A549 (cell line): ENCODE measurements at regions not wholly inside any gene's neighbourhood (a gene's known extent, or its start where the extent isn't known, plus 50 kb on each side); places are given as distances from the start of the nearest gene placed in this dataset.
A peak's percentile ranks its signal among the peaks of the same experiment; 100 is the strongest.

Experiments used
- ATAC-seq, 2 experiments: fragments of 200-7000 bp in 1 of 2; fragments of >200 bp in 1 of 2; cut with Nextera tagmentation in 1 of 2; cut with Tn5 transposase in 1 of 2; 3 replicates each; pipeline versions ENCODE4 v1.8.0 to v1.9.1; 2018 to 2020; ENCODE audit warnings: mild to moderate bottlenecking in 1 of 2, moderate library complexity in 1 of 2
- CTCF ChIA-PET: fragments of 300-600 bp; sonication (Branson Sonifier 250); formaldehyde crosslinking; extraction: SDS; loops from one replicate; lab custom pipeline; 2021; ENCODE audit warnings: antibody characterized with exemption, inconsistent platforms; lab: Yijun Ruan, JAX
- POLR2A ChIA-PET: fragments of 350-600 bp; formaldehyde crosslinking; extraction: SDS; loops from one replicate; lab custom pipeline; 2021; ENCODE audit warnings: antibody characterized with exemption, inconsistent platforms; lab: Yijun Ruan, JAX
- DNase-seq, 2 experiments: peaks; one replicate each; pipeline versions ENCODE4 v3.0.0 to v3.0.0-alpha.2; 2011 to 2016; ENCODE audit warnings: low read depth in 1 of 2, low spot score in 1 of 2
- FAIRE-seq: peaks from 2 replicates; lab custom pipeline; 2011; peaks lifted over from hg19 to GRCh38; lab: Jason Lieb, UNC
- H3K27ac ChIP-seq, 2 experiments: fragments of >200 bp; sonication (Bioruptor Twin); formaldehyde crosslinking; 3 replicates each; pipeline ENCODE4 v1.5.1; 2016 to 2017
- H3K4me1 ChIP-seq: fragments of >200 bp; sonication (Bioruptor Twin); formaldehyde crosslinking; 3 replicates; pipeline ENCODE4 v1.6.1; 2016
- H3K4me2 ChIP-seq: fragments of >200 bp; sonication (Bioruptor Twin); formaldehyde crosslinking; 3 replicates; pipeline ENCODE4 v1.6.1; 2016
- H3K4me3 ChIP-seq: fragments of >200 bp; sonication (Bioruptor Twin); formaldehyde crosslinking; 3 replicates; pipeline ENCODE4 v1.5.1; 2016
- H3K9me3 ChIP-seq: fragments of >200 bp; sonication (Bioruptor Twin); formaldehyde crosslinking; 3 replicates; pipeline ENCODE4 v1.6.1; 2016
- BCL3 ChIP-seq: fragments of >200 bp; sonication (Bioruptor Twin); formaldehyde crosslinking; IDR thresholded peaks from 3 replicates; pipeline ENCODE4 v1.6.1; 2016
- CEBPB ChIP-seq, 2 experiments: fragments of >200 bp in 1 of 2; sonication (Bioruptor Twin) in 1 of 2; formaldehyde crosslinking in 1 of 2; IDR thresholded peaks; 2 replicates each; pipeline ENCODE4 v1.6.1; 2012 to 2016
- CHD2 ChIP-seq: fragments of 150-350 bp; IDR thresholded peaks from 2 replicates; pipeline ENCODE4 v1.6.1; 2014; ENCODE audit warnings: low read length; ENCODE audit not compliant: partially characterized antibody
- CTCF ChIP-seq: fragments of >200 bp; sonication (Bioruptor Twin); formaldehyde crosslinking; IDR thresholded peaks from 3 replicates; pipeline ENCODE4 v1.5.1; 2016
- EHF ChIP-seq: fragments of 250-450 bp; sonication (Bioruptor Pico); IDR thresholded peaks from 2 replicates; pipeline ENCODE4 v1.5.0; 2020; ENCODE audit warnings: mild to moderate bottlenecking
- EP300 ChIP-seq, 2 experiments: fragments of >200 bp; sonication (Bioruptor Twin); formaldehyde crosslinking; IDR thresholded peaks; 2 replicates in 1 of 2; 3 replicates in 1 of 2; pipeline ENCODE4 v1.6.1; 2016 to 2017
- GATA3 ChIP-seq: IDR thresholded peaks from 2 replicates; pipeline ENCODE4 v1.6.1; 2012; ENCODE audit warnings: borderline replicate concordance
- HEYL ChIP-seq: fragments of 250-450 bp; sonication (Bioruptor Pico); IDR thresholded peaks from 2 replicates; pipeline ENCODE4 v1.8.0; 2021; ENCODE audit warnings: mild to moderate bottlenecking, moderate library complexity
- HOXA7 ChIP-seq: fragments of 250-450 bp; sonication (Bioruptor Pico); IDR thresholded peaks from 2 replicates; pipeline ENCODE4 v1.5.0; 2020; ENCODE audit warnings: mild to moderate bottlenecking, moderate library complexity
- JUN ChIP-seq, 2 experiments: fragments of >200 bp; sonication (Bioruptor Twin); formaldehyde crosslinking; IDR thresholded peaks; 2 replicates in 1 of 2; 3 replicates in 1 of 2; pipeline ENCODE4 v1.6.1; 2016 to 2017
- KDM1A ChIP-seq: fragments of 200-600 bp; sonication (generic); IDR thresholded peaks from 2 replicates; pipeline ENCODE4 v1.6.1; 2016; ENCODE audit warnings: low read depth, mild to moderate bottlenecking
- MAFK ChIP-seq: fragments of 450-650 bp; IDR thresholded peaks from 2 replicates; pipeline ENCODE4 v1.6.1; 2014; ENCODE audit not compliant: partially characterized antibody
- MAZ ChIP-seq: fragments of 150-350 bp; IDR thresholded peaks from 2 replicates; pipeline ENCODE4 v1.6.1; 2014; ENCODE audit warnings: antibody characterized with exemption, low read depth, low read length, borderline replicate concordance
- NFE2L2 ChIP-seq: fragments of 150-350 bp; conservative IDR thresholded peaks from 2 replicates; pipeline ENCODE4 v1.6.1; 2014; ENCODE audit warnings: low read length
- NR3C1 ChIP-seq: fragments of >200 bp; sonication (Bioruptor Twin); formaldehyde crosslinking; IDR thresholded peaks from 3 replicates; pipeline ENCODE4 v1.6.1; 2017
- PBX3 ChIP-seq: IDR thresholded peaks from 2 replicates; pipeline ENCODE4 v1.6.1; 2012
- POLR2A ChIP-seq: IDR thresholded peaks from 2 replicates; pipeline ENCODE4 v1.6.1; 2012; ENCODE audit warnings: mild to moderate bottlenecking, low read length
- POLR2AphosphoS2 ChIP-seq: conservative IDR thresholded peaks from 2 replicates; pipeline ENCODE4 v1.6.1; 2012; ENCODE audit warnings: low read length, improper control_type of control experiment, inconsistent platforms
- RARB ChIP-seq: fragments of 250-450 bp; sonication (Bioruptor Pico); IDR thresholded peaks from 2 replicates; pipeline ENCODE4 v1.8.0; 2021; ENCODE audit warnings: mild to moderate bottlenecking, moderate library complexity
- RCOR1 ChIP-seq: fragments of 150-350 bp; IDR thresholded peaks from 2 replicates; pipeline ENCODE4 v1.6.1; 2014; ENCODE audit warnings: antibody characterized with exemption, low read length, low read depth
- REST ChIP-seq: fragments of 200-600 bp; sonication (generic); IDR thresholded peaks from 2 replicates; pipeline ENCODE4 v1.6.1; 2016; ENCODE audit warnings: antibody characterized with exemption, mild to moderate bottlenecking, moderate library complexity
- RNF2 ChIP-seq: fragments of 200-600 bp; sonication (generic); IDR thresholded peaks from 2 replicates; pipeline ENCODE4 v1.6.1; 2016; ENCODE audit warnings: low read depth, mild to moderate bottlenecking, antibody characterized with exemption, moderate library complexity, borderline replicate concordance
- TP53 ChIP-seq: fragments of 250-450 bp; sonication (Bioruptor Pico); IDR thresholded peaks from 2 replicates; pipeline ENCODE4 v1.5.0; 2021; ENCODE audit warnings: mild to moderate bottlenecking, moderate library complexity
- USF2 ChIP-seq: fragments of 450-650 bp; IDR thresholded peaks from 2 replicates; pipeline ENCODE4 v1.6.1; 2014; ENCODE audit warnings: antibody characterized with exemption
- ZC3H11A ChIP-seq: fragments of 450-650 bp; IDR thresholded peaks from 2 replicates; pipeline ENCODE4 v1.6.1; 2014; ENCODE audit warnings: antibody characterized with exemption, mild to moderate bottlenecking
- WGBS: methylation state at CpG from one replicate; pipeline ENCODE4 v1.1.6; 2017; ENCODE audit errors: missing lambda C conversion rate; 5-methylcytosine and 5-hydroxymethylcytosine counted together

- Histone ChIP-seq H3K4me1 (no peaks in the 10 kb centered on the region), H3K4me3 (no peak overlapping the region), H3K9me3 (0 out of 3 replicates have a peak, but pooled peaks cover 2% of the 10 kb centered on the region), H3K27ac (no peak overlapping the region), H3K4me2 (no peak overlapping the region)
- DNase-seq, result no peak
- ChIA-PET CTCF (interaction anchor here (0.6 kb wide), 1 partner anchor 25 kb away, joined by 4 read pairs; no protein-coding TSS in a partner anchor), POLR2A (no interaction called here)
- no peak for ATAC-seq
- WGBS, result 12% methylated on average over 4 of the region's 4 CpGs
- no peak for FAIRE-seq
- TF ChIP-seq CTCF, result no peak
- TF ChIP-seq RCOR1, result no peak
- TF ChIP-seq JUN (IDR thresholded peaks at IDR 0.05), result no peak
- TF ChIP-seq NR3C1, result no peak
- no peak for TF ChIP-seq HEYL (CRISPR knock-in tag)
- TF ChIP-seq GATA3, result no peak
- TF ChIP-seq MAFK, result no peak
- TF ChIP-seq RNF2, result no peak
- TF ChIP-seq POLR2AphosphoS2, result no peak
- no peak for TF ChIP-seq PBX3
- TF ChIP-seq BCL3, result no peak
- TF ChIP-seq NFE2L2, result no peak
- no peak for TF ChIP-seq MAZ
These were observed 267.3 kb downstream of the LRATD1 start for GRCh38 chr2:14899621-14900414.

- no peak overlapping the region for H3K4me2 ChIP-seq
- 0 out of 3 replicates have a peak, but pooled peaks cover 2% of the 10 kb centered on the region for H3K9me3 ChIP-seq
- H3K4me1 ChIP-seq, result no peaks in the 10 kb centered on the region
- 25% methylated on average over 3 of the region's 3 CpGs for WGBS
- H3K27ac ChIP-seq, result no peak overlapping the region
- ChIA-PET CTCF (interaction anchor here (1.2 kb wide), 1 partner anchor 675 kb away, joined by 3 read pairs; no protein-coding TSS in a partner anchor), POLR2A (no interaction called here)
- DNase-seq (peak in 1 of 2 experiments; percentile 19), ATAC-seq (no peak), FAIRE-seq (no peak)
- H3K4me3 ChIP-seq, result no peak overlapping the region
- TF ChIP-seq CHD2, result peak; percentile 36
- TF ChIP-seq KDM1A, result no peak
These were observed 269.2 kb downstream of the LRATD1 start for GRCh38 chr2:14901737-14902136.

GRCh38 chr2:14902953-14903352 is 270.4 kb downstream of the LRATD1 start:
- Histone ChIP-seq H3K27ac (no peak overlapping the region), H3K4me1 (no peaks in the 10 kb centered on the region), H3K4me3 (no peak overlapping the region), H3K4me2 (no peak overlapping the region), H3K9me3 (0 out of 3 replicates have a peak, but pooled peaks cover 2% of the 10 kb centered on the region)
- ChIA-PET CTCF (interaction anchor here (1.3 kb wide), 1 partner anchor 12 kb away, joined by 3 read pairs; no protein-coding TSS in a partner anchor), POLR2A (no interaction called here)
- WGBS, result 0% methylated on average over 1 of the region's 1 CpG
- FAIRE-seq (no peak), DNase-seq (no peak), ATAC-seq (no peak)
- no peak for TF ChIP-seq MAZ
- TF ChIP-seq EHF (CRISPR knock-in tag), result no peak
- no peak for TF ChIP-seq ZC3H11A
- TF ChIP-seq RARB (CRISPR knock-in tag), result no peak
- no peak for TF ChIP-seq HOXA7
- no peak for TF ChIP-seq POLR2A
- no peak for TF ChIP-seq CEBPB (IDR thresholded peaks at IDR 0.05)
- no peak for TF ChIP-seq USF2
- no peak for TF ChIP-seq TP53
- TF ChIP-seq REST, result no peak
- no peak for TF ChIP-seq EP300 (IDR thresholded peaks at IDR 0.05)
